SK-N-SH treated with all-trans-retinoic acid at 6 μM for 48 hours (cell line): ENCODE measurements at regions not wholly inside any gene's neighbourhood (a gene's known extent, or its start where the extent isn't known, plus 50 kb on each side); places are given as distances from the start of the nearest gene placed in this dataset.

ENCODE experiments used
- ARNTL ChIP-seq: fragments of 450-650 bp; formaldehyde crosslinking; IDR thresholded peaks from 2 replicates; pipeline ENCODE4 v1.5.0; 2020; ENCODE audit warnings: low read depth, mild to moderate bottlenecking, moderate library complexity, borderline replicate concordance
- ESRRG ChIP-seq: fragments of 250-450 bp; sonication (Bioruptor Pico); IDR thresholded peaks from 2 replicates; pipeline ENCODE4 v1.6.1; 2021; ENCODE audit warnings: mild to moderate bottlenecking
- GLIS3 ChIP-seq: fragments of 250-450 bp; sonication (Bioruptor Pico); IDR thresholded peaks from 2 replicates; pipeline ENCODE4 v1.5.0; 2020; ENCODE audit warnings: mild to moderate bottlenecking, moderate library complexity
- RARB ChIP-seq: fragments of 250-450 bp; sonication (Bioruptor Pico); IDR thresholded peaks from 2 replicates; pipeline ENCODE4 v1.8.0; 2021; ENCODE audit warnings: mild to moderate bottlenecking, moderate library complexity
- ZFP3 ChIP-seq: fragments of 250-450 bp; sonication (Bioruptor Pico); IDR thresholded peaks from 2 replicates; pipeline ENCODE4 v1.5.0; 2020; ENCODE audit warnings: mild to moderate bottlenecking, moderate library complexity
- ZFP30 ChIP-seq: fragments of 450-650 bp; formaldehyde crosslinking; IDR thresholded peaks from 2 replicates; pipeline ENCODE4 v1.5.0; 2022; ENCODE audit warnings: mild to moderate bottlenecking, moderate library complexity
- ZNF70 ChIP-seq: fragments of 450-650 bp; formaldehyde crosslinking; IDR thresholded peaks from 2 replicates; pipeline ENCODE4 v1.5.0; 2020; ENCODE audit warnings: mild to moderate bottlenecking, moderate library complexity
- ZNF8 ChIP-seq: fragments of 450-650 bp; formaldehyde crosslinking; IDR thresholded peaks from 2 replicates; pipeline ENCODE4 v1.5.0; 2020; ENCODE audit warnings: mild to moderate bottlenecking, moderate library complexity
- TF ChIP-seq, protein P1 (sequence below): fragments of 250-450 bp; sonication (Bioruptor Pico); IDR thresholded peaks from 2 replicates; pipeline ENCODE4 v1.5.1; 2020; ENCODE audit warnings: low read depth, mild to moderate bottlenecking, moderate library complexity
- TF ChIP-seq, protein P2 (sequence below): fragments of 250-450 bp; sonication (Bioruptor Pico); IDR thresholded peaks from 2 replicates; pipeline ENCODE4 v1.8.0; 2021; ENCODE audit warnings: low read depth, mild to moderate bottlenecking, moderate library complexity, borderline replicate concordance

DNA sequence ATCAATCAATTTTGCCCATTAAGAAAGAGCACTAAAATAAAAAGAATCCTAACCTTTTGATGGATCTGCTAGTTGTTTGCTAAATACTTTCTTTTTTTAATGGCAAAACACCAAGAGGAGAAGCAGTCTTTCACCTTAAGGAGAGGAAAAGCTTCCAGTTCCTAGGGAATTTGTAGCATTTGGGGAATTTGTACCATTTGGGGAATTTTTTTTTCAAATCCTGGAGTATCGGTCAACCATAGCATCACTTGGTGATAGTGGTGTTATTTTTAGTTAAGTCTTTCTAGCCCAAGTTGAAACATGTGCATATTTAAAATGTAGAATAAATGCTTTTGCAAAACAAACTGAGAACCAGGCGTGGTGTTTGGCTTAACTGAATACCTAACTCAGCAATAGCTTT is 117.5 kb upstream of the SEMA6D start:
- TF ChIP-seq, protein P1, sequence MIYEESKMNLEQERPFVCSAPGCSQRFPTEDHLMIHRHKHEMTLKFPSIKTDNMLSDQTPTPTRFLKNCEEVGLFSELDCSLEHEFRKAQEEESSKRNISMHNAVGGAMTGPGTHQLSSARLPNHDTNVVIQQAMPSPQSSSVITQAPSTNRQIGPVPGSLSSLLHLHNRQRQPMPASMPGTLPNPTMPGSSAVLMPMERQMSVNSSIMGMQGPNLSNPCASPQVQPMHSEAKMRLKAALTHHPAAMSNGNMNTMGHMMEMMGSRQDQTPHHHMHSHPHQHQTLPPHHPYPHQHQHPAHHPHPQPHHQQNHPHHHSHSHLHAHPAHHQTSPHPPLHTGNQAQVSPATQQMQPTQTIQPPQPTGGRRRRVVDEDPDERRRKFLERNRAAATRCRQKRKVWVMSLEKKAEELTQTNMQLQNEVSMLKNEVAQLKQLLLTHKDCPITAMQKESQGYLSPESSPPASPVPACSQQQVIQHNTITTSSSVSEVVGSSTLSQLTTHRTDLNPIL (CRISPR knock-in tag), result no peak
- TF ChIP-seq ZFP30, result no peak
- TF ChIP-seq ZNF8 (CRISPR knock-in tag), result no peak
- no peak for TF ChIP-seq ZNF70 (CRISPR knock-in tag)
- TF ChIP-seq ESRRG (CRISPR knock-in tag), result no peak
- TF ChIP-seq ZFP3 (CRISPR knock-in tag), result no peak
- TF ChIP-seq ARNTL (CRISPR knock-in tag), result no peak
- no peak for TF ChIP-seq RARB (CRISPR knock-in tag)
- TF ChIP-seq, protein P2, sequence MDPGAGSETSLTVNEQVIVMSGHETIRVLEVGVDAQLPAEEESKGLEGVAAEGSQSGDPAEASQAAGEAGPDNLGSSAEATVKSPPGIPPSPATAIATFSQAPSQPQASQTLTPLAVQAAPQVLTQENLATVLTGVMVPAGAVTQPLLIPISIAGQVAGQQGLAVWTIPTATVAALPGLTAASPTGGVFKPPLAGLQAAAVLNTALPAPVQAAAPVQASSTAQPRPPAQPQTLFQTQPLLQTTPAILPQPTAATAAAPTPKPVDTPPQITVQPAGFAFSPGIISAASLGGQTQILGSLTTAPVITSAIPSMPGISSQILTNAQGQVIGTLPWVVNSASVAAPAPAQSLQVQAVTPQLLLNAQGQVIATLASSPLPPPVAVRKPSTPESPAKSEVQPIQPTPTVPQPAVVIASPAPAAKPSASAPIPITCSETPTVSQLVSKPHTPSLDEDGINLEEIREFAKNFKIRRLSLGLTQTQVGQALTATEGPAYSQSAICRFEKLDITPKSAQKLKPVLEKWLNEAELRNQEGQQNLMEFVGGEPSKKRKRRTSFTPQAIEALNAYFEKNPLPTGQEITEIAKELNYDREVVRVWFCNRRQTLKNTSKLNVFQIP (CRISPR knock-in tag), result no peak
- no peak for TF ChIP-seq GLIS3
